Stimulated activated CD4-positive, alpha-beta T cell treated with anti-CD3 and anti-CD28 coated beads, TNF-alpha, amount 100 ng/mL, for 48 hours (primary cell): ENCODE measurements at regions not wholly inside any gene's neighbourhood (a gene's known extent, or its start where the extent isn't known, plus 50 kb on each side); places are given as distances from the start of the nearest gene placed in this dataset.
A peak's percentile ranks its signal among the peaks of the same experiment; 100 is the strongest.

Experiments
- DNase-seq, 3 donors: peaks; one replicate each; pipeline ENCODE4 v3.0.0-alpha.2; 2020; ENCODE audit warnings: low read depth in 3 of 3

DNA sequence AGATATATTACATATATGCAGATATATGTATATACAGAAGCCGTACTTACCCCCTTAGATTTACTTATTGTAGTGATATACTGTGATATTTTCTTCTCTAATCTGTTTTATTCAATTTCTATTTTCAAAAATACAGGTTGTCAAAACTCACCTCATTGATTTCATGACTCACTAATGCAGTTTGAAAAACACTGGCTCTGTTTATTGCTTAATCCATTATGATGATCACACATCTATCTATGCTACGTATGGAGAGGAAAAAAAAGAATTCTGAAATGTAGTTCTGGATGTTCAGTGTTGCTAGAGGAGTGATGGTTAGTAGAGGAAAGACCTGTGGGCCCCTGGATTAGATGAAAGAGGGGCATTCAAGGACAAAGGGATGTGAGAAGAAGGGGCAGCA lies 121.0 kb upstream of the RPS23 start:
- DNase-seq, result no peak

DNA sequence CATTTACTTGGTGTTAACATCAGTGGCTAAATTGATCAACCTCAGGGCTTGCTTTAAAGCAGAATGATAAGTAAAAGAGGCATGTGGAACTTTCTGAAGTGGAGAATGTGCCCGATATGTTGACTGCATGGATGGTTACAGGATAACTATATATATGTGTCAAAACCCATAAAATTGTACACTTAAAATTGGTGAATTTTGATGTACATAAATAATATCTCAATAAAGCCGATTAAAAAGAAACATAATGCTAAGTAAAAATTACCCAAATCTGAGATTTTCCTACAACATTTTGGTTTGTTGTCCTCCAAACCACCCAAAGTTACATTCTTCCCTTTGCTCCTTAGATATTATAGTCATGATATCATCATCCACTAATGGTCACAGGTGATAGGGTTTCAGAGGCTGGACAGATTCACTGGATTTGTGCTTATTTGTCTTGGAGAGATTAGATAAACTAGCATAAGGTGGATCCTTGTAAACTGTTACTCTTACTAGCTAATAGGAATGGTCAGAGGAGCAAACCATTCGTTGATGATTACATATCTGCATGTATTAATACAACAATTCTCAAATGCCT lies 119.7 kb upstream of the RPS23 start:
- no peak for DNase-seq

DNA sequence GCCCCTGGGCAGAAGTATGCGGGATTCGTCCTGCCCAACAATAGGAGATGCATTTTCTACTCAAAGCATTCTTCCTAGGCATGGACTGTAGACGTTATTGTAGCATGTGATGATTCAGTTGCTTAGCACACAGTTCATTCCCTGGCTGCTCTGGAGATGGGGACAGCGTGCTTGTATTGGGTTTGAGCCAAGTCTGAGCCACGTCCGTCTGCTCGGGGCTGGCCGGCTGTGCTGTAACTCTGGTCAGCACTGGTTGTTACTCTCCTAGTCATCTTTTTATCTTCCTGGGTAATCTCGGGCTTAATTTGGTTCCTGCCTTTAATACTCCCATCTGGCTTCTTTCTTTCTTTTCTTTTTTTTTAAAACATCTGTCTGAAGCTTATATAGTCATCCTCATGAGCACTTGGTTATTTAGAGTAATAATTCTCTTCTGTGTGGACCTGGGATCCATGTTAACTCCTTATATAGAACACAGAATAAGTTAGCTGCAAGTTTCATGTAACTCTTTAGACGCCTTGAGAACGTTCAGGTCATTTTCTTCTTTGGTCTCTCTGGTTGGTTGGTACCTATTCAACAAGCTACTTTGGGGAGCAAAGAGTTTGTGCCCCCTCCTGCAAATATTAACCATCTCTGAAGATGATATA lies 118.8 kb upstream of the RPS23 start:
- DNase-seq, result no peak

DNA sequence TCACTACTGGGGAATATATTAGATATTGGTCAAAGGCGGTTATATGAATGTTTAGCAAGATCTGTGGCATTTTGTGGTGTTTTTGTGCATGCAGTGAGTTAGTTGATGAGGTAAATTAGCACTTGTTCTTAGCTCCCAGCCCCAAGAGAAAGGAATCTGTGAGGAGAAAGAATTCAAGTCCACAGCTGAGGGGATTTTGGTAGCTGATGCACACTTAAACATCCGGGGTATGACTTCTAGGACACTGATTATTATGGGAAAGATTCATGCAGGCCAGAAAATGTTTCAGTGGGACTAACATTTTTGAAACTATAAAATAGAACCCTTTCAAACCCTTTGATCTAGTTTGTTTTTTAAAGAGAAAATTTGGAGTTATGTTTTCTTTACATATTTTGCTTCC lies 118.2 kb upstream of the RPS23 start:
- DNase-seq, result no peak

DNA sequence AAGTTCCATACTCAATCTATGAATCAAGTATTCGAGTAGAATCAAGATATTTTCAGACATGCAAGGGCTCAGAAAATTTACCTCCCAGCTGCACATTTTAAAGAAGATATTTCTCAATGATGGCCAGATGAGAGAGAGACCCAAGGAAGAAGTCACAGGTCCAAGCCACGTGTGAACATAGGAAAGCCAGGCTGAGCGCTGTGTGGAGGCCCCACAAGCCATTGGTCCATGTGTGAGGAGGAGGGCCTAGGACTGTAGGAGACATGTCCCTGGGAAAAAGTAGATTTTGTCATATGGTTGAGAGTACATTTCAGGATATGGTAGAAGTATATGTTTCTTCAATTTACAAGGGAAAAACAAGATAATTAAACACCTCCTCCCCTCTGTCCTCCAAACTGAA lies 115.8 kb upstream of the RPS23 start:
- no peak for DNase-seq

DNA sequence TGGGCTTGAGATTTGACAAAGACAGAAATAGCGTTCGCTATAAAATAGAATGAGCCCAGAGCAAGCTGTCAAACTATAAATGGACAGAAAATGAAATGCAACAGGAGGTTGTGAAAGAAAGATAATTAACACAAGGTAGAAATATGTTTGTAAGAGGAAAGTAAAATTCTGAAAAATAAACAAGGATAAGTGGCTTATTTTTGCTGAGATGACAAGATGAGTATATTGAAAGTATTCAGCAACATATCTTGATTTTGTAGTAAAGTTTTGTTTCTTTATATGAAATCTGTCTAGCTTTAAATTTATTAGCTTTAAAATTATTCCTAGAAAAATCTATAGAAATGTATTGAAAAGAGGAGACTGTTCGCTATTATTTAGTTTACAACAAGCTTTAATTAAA lies 111.9 kb upstream of the RPS23 start:
- no peak for DNase-seq

DNA sequence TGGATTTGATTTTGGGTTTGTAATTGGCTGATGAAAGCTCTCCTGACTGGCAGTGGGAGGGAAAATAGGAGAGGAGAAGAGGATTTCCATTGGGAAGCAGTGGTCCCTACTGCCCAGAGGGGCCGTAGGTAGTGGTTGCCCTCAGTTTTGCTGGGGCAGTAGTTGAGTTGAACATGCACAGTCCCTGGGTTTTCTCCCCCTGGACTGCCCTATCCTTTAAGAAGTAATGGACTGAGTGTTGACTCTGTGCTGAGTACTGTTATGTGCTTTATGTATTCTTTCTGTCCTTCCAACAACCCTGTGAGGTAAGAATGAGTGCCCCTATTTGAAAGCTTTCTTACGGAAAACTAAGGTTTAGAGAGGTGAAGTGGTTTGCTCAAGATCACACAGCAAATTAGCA lies 111.2 kb upstream of the RPS23 start:
- DNase-seq, result no peak

DNA sequence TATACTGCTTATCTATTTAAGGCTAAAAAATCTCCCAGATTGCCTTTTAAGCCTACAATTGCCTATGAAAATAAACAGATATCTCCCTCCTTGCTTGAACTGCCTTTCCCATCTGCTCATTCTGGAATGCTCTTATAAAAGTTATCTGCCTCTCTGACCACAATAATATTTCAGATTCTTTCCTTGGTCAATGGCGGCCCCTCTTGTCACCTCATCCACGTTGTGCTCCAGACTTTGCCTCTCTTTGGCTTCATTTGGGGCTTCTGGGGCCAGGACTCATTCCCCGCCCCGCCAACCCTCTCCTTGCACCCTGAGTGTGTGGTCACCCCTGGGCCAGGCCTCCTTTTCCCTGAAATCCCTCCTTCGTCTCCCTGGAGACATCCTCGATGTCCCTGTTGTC lies 110.0 kb upstream of the RPS23 start:
- DNase-seq, result no peak

DNA sequence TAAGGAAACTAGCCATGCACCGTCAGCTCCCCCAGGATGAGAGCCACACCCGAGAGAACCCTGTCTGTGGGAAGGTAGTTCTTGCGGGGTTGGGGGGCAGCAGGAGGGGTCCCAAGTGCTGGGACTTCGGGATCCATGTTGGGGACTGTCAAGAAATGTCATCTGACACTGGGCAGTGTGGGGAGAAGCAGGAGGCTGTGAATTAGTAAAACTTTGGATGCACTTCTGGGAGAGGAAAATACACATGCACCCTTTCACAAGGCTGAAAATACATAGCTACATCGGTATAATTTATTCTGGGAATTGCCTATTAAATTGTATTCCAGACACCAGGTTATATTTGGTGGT lies 109.6 kb upstream of the RPS23 start:
- no peak for DNase-seq

DNA sequence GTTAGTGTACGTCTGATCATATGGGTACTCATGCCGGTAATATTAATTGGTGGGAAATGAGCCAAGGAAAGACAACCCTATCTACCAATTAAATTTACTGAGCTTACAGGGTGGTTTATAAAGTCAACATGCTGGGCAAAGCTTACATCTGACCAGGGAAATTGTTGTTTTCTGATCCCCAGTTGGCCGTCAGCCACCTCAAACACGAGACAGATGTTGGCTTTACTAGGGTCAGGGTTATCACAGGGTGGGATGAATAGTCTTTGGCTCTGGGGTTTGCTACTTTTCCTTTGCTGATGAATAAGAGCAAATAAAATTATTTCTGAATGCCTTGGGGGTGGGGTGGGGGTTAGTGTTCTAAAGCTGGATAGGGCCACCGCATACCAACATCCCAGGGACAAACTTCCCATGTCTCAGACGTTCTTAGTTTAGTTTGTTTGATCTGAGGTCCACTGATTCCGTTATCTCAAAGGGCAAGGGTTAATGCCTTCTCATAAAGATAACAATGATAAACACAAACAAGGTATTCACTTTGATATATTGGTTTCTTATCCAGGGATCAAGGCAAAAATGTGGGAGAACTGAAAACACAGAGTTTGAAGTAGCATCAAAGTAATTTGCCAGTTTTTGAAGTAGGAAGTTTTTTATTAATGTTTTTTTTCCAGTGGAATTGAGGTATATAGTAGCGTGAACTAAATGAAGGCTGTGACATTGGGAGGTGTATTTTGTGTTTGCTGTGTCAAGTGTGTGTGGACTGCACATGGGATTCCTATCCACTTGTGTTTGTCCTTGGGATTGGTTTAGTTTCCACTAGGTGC lies 109.1 kb upstream of the RPS23 start:
- DNase-seq, result no peak

DNA sequence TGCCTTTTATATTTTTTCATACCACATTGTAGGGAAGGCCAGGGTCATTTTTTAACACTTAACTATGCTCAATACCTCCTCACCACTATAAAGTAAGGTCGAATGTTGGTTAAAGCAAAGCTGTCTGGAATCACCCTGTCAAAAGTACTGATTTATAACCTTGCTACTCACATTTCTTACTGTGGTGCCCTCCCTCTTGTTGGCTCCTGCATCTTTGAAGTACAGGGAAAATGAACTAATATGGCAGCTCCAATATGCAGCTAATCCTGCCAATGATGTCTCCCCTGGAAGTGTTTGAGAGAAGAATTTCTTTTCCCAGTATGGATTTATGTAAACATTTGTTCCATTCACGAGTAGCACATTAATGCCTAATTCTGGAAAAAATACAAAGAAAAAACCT lies 108.4 kb upstream of the RPS23 start:
- DNase-seq, result no peak

DNA sequence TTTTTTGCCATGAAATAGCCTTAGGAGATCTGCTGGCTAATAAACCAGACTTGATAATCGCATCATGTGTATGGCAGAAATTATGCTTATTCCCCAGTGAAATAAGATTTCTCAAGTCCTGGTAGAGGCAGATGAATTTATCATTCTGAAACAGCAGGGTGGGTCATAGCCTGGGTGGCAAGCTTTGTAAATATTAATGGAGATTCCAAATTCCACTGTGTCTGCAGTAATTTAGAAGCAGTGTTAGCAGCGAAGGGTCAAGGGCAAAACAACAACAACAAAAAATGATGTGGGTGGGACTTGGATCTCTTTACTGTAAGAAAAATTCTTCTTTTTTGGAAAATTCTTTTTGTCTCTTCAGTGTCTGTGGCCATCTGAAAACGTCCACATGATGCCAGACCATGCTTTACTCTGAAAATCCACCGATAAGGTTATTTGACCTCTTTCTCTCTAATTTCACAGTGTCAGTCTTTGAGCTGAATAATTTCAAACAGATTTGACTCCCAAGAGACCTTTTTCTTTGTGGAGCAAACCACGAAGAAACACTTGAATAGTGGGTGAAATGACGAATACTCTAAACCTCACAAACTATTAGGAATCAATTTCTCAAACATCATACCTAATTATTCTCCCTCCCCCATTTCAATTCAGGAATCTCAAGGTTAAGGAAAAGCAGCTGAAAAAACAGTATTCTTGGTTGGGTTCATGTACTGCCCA lies 106.0 kb upstream of the RPS23 start:
- no peak for DNase-seq

DNA sequence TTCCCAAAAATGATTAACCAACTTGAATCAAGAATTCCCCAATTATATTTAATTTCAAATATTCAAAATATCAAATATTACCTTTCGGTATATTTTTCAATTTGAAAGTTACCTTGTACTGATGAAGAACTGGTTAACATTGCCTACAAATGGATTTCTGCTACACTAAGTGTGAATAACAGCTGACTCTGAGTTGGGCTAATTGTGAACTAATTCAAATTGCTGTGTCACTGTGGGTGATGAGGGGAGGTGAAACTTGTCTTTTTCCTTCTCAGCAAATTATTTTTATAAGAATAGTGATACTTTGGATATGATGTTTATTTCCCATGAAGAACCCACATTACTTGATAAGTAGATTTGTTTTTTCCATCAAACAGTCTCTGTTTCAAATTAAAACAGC lies 103.4 kb upstream of the RPS23 start:
- DNase-seq, result no peak

DNA sequence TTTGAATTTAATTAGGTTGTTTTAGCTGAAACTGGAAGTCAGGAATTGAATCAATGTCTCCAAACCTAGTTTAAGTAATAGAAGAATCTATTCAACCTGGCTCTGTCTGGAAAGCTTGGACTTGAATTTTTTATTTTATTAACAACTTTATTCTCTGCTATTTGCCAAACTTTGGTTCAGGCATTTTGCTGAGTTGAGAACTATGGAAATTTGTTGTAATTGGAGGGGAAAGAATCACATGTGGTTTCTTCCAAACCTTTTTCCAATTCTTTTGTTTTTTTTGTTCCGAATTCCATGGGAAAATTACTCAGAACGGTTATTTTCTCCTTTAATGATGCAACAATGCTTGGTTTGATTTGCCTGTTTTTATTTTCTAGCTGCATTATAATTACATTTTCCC lies 98.2 kb upstream of the RPS23 start:
- no peak for DNase-seq

DNA sequence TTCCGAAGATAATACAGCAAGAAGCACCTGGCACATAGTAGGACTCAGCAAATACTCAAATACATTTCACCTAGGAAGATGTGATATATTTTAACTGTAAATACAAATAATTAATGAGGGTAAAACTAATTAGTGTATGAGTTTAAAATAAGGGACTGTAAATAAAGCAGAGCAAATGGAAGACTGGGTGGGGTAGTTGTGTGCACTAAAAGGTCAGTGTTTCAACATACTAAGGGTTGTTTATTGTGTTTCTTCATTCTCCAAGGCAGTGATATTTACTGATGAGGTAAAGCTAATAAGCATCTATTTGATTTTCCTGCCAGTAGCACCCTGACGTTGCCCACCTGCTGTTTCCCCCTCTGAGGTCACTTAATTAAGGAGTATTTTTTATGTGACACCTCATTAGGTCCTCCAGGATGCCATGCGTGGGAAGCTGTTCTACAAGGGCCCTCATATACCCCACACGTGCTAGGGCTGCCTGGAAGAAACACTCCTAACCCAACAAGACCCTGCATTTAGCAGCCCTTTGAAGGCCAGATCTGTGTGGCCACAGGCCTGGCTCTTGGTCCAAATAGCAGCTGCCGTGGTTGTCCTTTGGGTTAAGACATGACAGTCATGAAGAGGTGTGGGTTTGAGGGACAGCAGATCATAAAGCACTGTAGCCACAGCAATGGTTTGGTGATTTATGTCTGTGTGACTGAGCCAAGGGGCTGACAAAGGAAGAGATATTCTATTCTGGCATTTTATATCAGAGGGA lies 97.5 kb upstream of the RPS23 start:
- no peak for DNase-seq

DNA sequence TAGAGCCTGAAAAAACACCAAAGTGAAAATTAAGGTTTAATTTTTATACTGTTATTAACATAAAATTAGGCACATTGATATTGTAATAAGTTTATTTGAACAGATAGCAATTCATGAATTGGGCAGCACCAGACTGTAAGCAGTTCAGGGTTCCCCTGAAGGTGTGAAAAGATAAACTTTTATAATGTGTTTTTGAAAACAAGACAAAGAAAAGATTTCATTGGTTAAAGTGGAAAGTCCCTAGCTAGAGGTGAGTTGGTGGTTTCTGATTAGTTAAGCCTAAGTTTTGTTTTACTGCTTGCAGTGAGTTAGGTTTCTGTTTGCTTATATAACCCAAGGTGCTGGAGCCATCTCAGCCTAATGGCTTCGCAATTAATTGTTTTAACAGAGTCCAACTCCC lies 96.5 kb upstream of the RPS23 start:
- DNase-seq, result no peak

DNA sequence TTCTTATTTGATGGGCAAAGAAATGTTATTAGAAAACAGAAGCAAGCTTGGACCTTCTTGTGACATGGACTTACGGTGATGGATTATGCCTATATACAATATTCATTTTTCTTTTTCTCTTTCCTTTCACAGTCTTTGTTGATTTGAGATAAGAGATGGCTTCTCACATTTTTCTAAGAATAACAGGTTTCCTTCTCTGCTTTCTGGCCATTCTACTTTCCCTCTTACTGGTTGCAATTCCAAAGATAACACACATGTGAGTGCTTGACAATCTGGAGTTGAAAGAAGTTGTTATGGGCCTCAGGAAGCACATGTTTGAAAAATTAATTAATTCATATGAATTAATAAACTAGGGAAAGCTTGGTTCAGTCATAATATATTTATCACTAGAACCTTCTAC lies 89.8 kb upstream of the RPS23 start:
- DNase-seq, result no peak

DNA sequence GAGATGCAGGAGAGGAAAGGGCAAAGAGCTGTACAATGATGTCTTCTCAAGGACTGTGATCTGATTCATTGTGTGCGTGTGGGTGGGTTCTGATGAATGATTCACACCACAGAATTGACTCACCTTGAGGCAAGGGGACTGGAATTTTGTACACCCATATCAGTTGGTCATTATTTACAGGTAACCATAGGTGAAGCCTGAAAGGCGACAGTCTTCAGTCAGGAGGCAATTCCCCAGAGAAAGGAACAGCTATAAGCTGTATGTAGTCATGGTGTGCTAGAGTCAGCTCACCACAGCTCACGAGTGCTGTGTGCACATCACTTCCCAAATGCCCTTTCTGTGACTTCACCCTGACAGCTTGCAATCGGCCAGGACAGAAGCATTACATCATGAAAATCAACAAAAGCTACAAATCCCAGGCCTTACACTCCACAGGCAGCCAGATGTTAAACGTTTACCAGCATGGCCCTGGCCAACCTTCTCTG lies 87.6 kb upstream of the RPS23 start:
- peak; percentile 35 to 56 (median 41) for DNase-seq

DNA sequence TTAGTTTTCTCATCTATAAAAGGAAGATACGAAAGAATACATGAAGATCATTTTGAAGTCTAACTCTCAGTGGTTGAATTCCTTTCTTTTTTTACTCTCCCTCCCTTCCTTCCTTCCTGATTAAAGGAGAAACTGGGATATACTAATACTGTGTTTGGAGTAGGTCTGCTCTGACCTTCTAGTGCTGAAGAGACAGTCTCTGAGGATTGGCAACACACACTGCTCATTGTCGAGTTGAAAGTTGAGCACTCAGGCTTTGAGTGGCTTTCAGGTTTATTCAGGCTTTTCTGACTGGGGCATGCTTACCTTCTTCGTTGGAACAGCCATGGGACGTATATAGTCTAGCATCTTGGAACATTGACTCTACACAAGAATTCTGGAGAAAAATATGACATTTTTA lies 86.9 kb upstream of the RPS23 start:
- no peak for DNase-seq

DNA sequence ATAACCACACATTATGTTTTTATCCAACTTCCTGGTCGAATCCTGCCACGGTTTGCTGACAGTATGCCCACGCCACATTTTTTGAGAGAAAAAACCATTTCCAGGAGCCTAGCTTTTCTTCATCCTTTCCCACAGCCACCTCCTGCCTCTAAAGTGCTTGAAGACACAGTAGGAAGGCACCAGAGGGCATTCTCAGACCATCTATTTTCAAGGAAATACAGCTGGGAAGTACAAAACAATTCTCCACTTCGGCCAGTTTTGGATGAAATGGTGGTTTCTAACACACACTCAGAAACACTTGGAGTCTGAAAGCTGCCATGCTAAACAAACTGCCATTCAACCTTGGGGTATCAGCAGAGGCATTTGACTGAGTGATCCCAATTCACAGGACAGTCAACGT lies 86.3 kb upstream of the RPS23 start:
- no peak for DNase-seq

DNA sequence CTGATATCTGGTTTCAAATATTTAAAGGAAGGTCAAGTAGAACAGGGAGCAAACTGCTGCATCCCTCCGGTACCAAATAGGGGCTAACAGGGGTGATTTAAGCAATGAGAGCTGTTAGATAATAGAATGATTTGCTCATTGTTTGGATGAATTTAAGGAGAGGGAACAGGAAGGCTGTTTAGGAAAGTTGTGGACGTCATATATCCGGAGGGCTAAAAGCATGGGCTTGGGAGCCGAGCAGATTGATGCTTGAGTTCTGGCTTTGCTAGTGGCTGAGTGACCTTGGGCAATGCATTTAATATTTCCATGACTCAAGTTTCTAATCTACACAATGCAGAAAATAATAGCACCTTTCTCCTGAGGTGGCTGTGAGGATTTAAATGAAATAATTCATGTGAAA lies 85.4 kb upstream of the RPS23 start:
- no peak for DNase-seq

DNA sequence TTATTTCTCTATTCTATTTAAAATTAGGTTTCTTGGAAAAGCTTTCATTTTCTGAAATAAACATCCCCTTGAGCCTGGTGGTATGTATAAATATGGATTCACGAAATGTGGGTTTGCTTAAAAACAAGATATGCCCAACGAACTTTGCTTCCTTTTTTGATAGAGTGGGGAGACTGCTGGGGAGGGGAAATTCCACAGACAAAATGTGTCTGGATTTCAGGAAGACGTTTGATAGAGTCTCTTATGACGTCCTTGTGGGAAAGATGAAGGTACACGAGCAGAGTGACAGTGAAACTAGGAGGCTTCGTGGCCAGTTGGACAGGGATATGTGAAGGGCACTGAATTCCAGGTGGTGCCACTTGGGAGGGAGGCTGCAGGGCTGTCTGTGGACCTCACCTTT lies 84.5 kb upstream of the RPS23 start:
- no peak for DNase-seq
